Liver (tissue), 8 donors: ENCODE measurements at regions not wholly inside any gene's neighbourhood (a gene's known extent, or its start where the extent isn't known, plus 50 kb on each side); places are given as distances from the start of the nearest gene placed in this dataset.

Source experiments
- DNase-seq: peaks from one replicate; pipeline ENCODE4 v3.0.0-alpha.2; 2017; ENCODE audit warnings: low spot score
- H3K27ac ChIP-seq, 2 donors: one replicate each; pipeline ENCODE4 v1.7.0; 2013; ENCODE audit warnings: inconsistent platforms in 2 of 2, low read length in 2 of 2, control low read depth in 1 of 2, low read depth in 1 of 2, mild to moderate bottlenecking in 1 of 2
- H3K27me3 ChIP-seq, 4 donors: one replicate each; pipeline versions ENCODE4 v1.6.1 to v1.7.0; 2013; ENCODE audit warnings: low read length in 3 of 4, inconsistent platforms in 1 of 4, mild to moderate bottlenecking in 1 of 4, moderate library complexity in 1 of 4; ENCODE audit not compliant: control insufficient read depth in 4 of 4, insufficient read depth in 4 of 4
- H3K36me3 ChIP-seq, 4 donors: one replicate each; pipeline versions ENCODE4 v1.6.1 to v1.7.0; 2013; ENCODE audit warnings: low read length in 3 of 4, mild to moderate bottlenecking in 3 of 4, low read depth in 1 of 4, moderate library complexity in 1 of 4; ENCODE audit not compliant: control insufficient read depth in 4 of 4, insufficient read depth in 3 of 4
- H3K4me1 ChIP-seq, 4 donors: one replicate each; pipeline versions ENCODE4 v1.6.1 to v1.7.0; 2013; ENCODE audit warnings: low read length in 3 of 4, mild to moderate bottlenecking in 3 of 4, moderate library complexity in 1 of 4; ENCODE audit not compliant: control insufficient read depth in 4 of 4, insufficient read depth in 4 of 4
- H3K4me3 ChIP-seq, 3 donors: one replicate each; pipeline versions ENCODE4 v1.6.1 to v1.7.0; 2013; ENCODE audit warnings: low read length in 3 of 3, control low read depth in 1 of 3, low read depth in 1 of 3, mild to moderate bottlenecking in 1 of 3
- H3K9ac ChIP-seq, 2 donors: one replicate each; pipeline ENCODE4 v1.7.0; 2013; ENCODE audit warnings: low read length in 2 of 2, mild to moderate bottlenecking in 2 of 2, moderate library complexity in 2 of 2, control low read depth in 1 of 2, low read depth in 1 of 2
- H3K9me3 ChIP-seq, 4 donors: one replicate each; pipeline versions ENCODE4 v1.6.1 to v1.7.0; 2013; ENCODE audit warnings: low read length in 3 of 4; ENCODE audit not compliant: control insufficient read depth in 4 of 4
- CTCF ChIP-seq: fragments of 150-350 bp; IDR thresholded peaks from 2 replicates; pipeline ENCODE4 v1.5.1; 2017; ENCODE audit warnings: improper control_type of control experiment, low read depth, low read length; ENCODE audit not compliant: missing input control
- EGR1 ChIP-seq, 2 donors: IDR thresholded peaks; 2 replicates each; pipeline ENCODE4 v1.6.1; 2016 to 2018; ENCODE audit warnings: antibody characterized with exemption in 2 of 2, low read depth in 2 of 2
- FOXA1 ChIP-seq: IDR thresholded peaks from 2 replicates; pipeline ENCODE4 v1.6.1; 2016; ENCODE audit warnings: antibody characterized with exemption
- FOXA2 ChIP-seq: IDR thresholded peaks from 2 replicates; pipeline ENCODE4 v1.6.1; 2016; ENCODE audit warnings: antibody characterized with exemption
- GABPA ChIP-seq, 2 donors: IDR thresholded peaks in 1 of 2; conservative IDR thresholded peaks in 1 of 2; 2 replicates each; pipeline ENCODE4 v1.6.1; 2016; ENCODE audit warnings: antibody characterized with exemption in 2 of 2, mild to moderate bottlenecking in 1 of 2, moderate library complexity in 1 of 2
- HNF4A ChIP-seq, 2 donors: conservative IDR thresholded peaks; 2 replicates each; pipeline ENCODE4 v1.6.1; 2016; ENCODE audit warnings: antibody characterized with exemption in 2 of 2, mild to moderate bottlenecking in 2 of 2
- HNF4G ChIP-seq: IDR thresholded peaks from 2 replicates; pipeline ENCODE4 v1.6.1; 2016; ENCODE audit warnings: antibody characterized with exemption
- JUND ChIP-seq, 2 donors: IDR thresholded peaks; 2 replicates each; pipeline ENCODE4 v1.6.1; 2016; ENCODE audit warnings: antibody characterized with exemption in 2 of 2
- NR2F2 ChIP-seq: IDR thresholded peaks from 2 replicates; pipeline ENCODE4 v1.6.1; 2016; ENCODE audit warnings: antibody characterized with exemption
- RAD21 ChIP-seq, 2 donors: IDR thresholded peaks; 2 replicates each; pipeline ENCODE4 v1.6.1; 2016; ENCODE audit warnings: antibody characterized with exemption in 2 of 2, mild to moderate bottlenecking in 2 of 2
- RXRA ChIP-seq, 2 donors: IDR thresholded peaks; 2 replicates each; pipeline ENCODE4 v1.6.1; 2017 to 2018; ENCODE audit warnings: antibody characterized with exemption in 2 of 2, mild to moderate bottlenecking in 1 of 2
- SP1 ChIP-seq: IDR thresholded peaks from 2 replicates; pipeline ENCODE4 v1.6.1; 2018; ENCODE audit warnings: antibody characterized with exemption, mild to moderate bottlenecking
- TAF1 ChIP-seq: conservative IDR thresholded peaks from 2 replicates; pipeline ENCODE4 v1.6.1; 2016; ENCODE audit warnings: antibody characterized with exemption, mild to moderate bottlenecking
- YY1 ChIP-seq: IDR thresholded peaks from 2 replicates; pipeline ENCODE4 v1.6.1; 2016; ENCODE audit warnings: antibody characterized with exemption, mild to moderate bottlenecking
- ZBTB33 ChIP-seq: IDR thresholded peaks from 2 replicates; pipeline ENCODE4 v1.6.1; 2016; ENCODE audit warnings: antibody characterized with exemption
- WGBS: extraction: QIAGEN DNeasy Blood & Tissue Kit; methylation state at CpG from one replicate; pipeline ENCODE4 v1.1.7; 2013; 5-methylcytosine and 5-hydroxymethylcytosine counted together
- TF ChIP-seq, protein P1 (sequence below): IDR thresholded peaks from 2 replicates; pipeline ENCODE4 v1.6.1; 2016; ENCODE audit warnings: antibody characterized with exemption
- donor health status: healthy.
- donor health status: healthy.
- donor health status: healthy.
- donor health status: healthy.
- donor health status: healthy.

DNA sequence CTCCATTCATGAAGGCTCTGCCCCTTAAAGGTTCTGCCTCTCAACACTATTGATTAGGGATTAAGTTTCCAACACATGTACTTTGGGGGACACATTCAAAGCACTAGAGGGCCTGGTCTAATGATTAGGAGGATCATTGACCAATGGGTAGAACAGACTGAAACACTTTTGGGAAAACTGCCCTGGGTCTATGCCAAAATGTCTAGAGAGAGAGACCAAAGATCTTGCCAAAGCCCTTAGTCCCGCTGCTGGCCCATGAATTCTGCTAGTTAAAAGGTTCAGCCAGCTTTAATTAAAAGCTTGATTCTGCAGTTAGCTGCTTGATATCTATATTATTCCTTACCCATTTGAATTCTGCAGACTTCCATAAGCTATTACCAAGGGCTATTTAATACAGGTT lies 613.2 kb downstream of the SLC4A3 start:
- Histone ChIP-seq H3K9ac (no peak overlapping the region), H3K4me3 (no peak overlapping the region), H3K27ac (no peak overlapping the region), H3K4me1 (no peaks in the 10 kb centered on the region), H3K27me3 (no peaks in the 10 kb centered on the region), H3K36me3 (no peaks in the 10 kb centered on the region), H3K9me3 (no peaks in the 10 kb centered on the region)
- DNase-seq: no peak
- 23% methylated on average over 1 of the region's 1 CpG for WGBS
- no peak for TF ChIP-seq NR2F2
- TF ChIP-seq FOXA2: no peak
- no peak for TF ChIP-seq CTCF
- no peak for TF ChIP-seq EGR1 (IDR thresholded peaks at IDR 0.05; ENCODE audit: low read depth in 2 of 2)
- no peak for TF ChIP-seq HNF4A (conservative IDR thresholded peaks at IDR 0.05)
- TF ChIP-seq RXRA (IDR thresholded peaks at IDR 0.05): no peak
- TF ChIP-seq SP1: no peak
- no peak for TF ChIP-seq RAD21 (IDR thresholded peaks at IDR 0.05)

DNA sequence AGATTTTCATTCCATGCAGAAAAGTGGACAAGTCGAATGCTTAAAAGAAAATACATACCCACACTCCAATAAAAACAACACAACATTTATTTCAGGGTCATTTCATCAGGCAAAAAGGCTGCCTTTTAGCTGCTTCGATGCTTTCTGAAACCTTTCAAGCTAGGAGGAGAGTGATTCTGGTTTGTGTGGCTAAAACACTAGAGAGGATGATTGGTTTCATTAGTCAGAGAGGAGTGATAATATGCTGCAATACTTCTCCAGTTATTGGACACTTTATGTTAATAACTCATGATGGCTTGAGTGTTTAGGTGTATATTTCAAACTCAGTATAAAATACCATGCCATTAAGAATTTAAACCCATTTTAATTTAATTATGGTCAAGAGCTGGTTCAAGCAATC lies 614.0 kb downstream of the SLC4A3 start:
- 67% methylated on average over 2 of the region's 2 CpGs for WGBS

DNA sequence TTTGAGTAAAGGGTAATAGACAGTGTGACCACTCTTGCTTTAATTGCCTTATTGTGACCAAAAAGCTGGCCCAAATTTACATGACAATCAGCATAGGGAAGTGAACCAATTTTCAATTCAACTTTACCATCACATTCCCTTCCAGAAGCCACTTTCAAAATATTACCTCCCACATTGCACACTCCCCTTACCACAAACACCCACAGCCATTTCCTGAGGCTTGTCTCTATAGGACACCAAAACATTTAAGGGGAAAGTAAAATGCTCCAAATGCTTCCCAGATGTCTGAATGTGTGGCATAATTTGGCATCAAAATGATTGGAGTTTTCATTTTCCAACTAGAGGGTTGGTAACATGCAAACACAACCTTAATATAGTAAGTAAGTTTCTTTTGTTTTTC lies 616.1 kb downstream of the SLC4A3 start:
- no peak for TF ChIP-seq ZBTB33
- no peak for TF ChIP-seq TAF1
- TF ChIP-seq EGR1 (IDR thresholded peaks at IDR 0.05; ENCODE audit: low read depth in 2 of 2): no peak
- TF ChIP-seq JUND (IDR thresholded peaks at IDR 0.05): no peak
- no peak for TF ChIP-seq CTCF
- TF ChIP-seq HNF4A (conservative IDR thresholded peaks at IDR 0.05): no peak
- TF ChIP-seq RAD21 (IDR thresholded peaks at IDR 0.05): no peak
- TF ChIP-seq SP1: no peak
- no peak for DNase-seq
- Histone ChIP-seq H3K36me3 (no peaks in the 10 kb centered on the region), H3K4me1 (no peaks in the 10 kb centered on the region), H3K9ac (no peak overlapping the region), H3K4me3 (no peak overlapping the region), H3K9me3 (no peaks in the 10 kb centered on the region), H3K27me3 (no peaks in the 10 kb centered on the region), H3K27ac (no peak overlapping the region)

More for the DNA sequence above, 614.0 kb downstream of the SLC4A3 start:
- no peak for TF ChIP-seq ZBTB33
- no peak for TF ChIP-seq JUND (IDR thresholded peaks at IDR 0.05)
- TF ChIP-seq, protein P1, sequence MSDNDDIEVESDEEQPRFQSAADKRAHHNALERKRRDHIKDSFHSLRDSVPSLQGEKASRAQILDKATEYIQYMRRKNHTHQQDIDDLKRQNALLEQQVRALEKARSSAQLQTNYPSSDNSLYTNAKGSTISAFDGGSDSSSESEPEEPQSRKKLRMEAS: no peak
- TF ChIP-seq EGR1 (IDR thresholded peaks at IDR 0.05; ENCODE audit: low read depth in 2 of 2): no peak
- TF ChIP-seq GABPA (IDR thresholded peaks at IDR 0.05 in 1 of 2, conservative IDR thresholded peaks at IDR 0.05 in 1 of 2): no peak
- no peak for TF ChIP-seq YY1
- no peak for TF ChIP-seq FOXA2
- TF ChIP-seq SP1: no peak
- TF ChIP-seq RXRA (IDR thresholded peaks at IDR 0.05): no peak
- no peak for TF ChIP-seq FOXA1
- TF ChIP-seq HNF4G: no peak
- Histone ChIP-seq H3K36me3 (no peaks in the 10 kb centered on the region), H3K27ac (no peak overlapping the region), H3K4me3 (no peak overlapping the region), H3K9me3 (no peaks in the 10 kb centered on the region), H3K27me3 (no peaks in the 10 kb centered on the region), H3K4me1 (no peaks in the 10 kb centered on the region), H3K9ac (no peak overlapping the region)
- DNase-seq: no peak
